Erythroblast (primary cell): ENCODE measurements at regions not wholly inside any gene's neighbourhood (a gene's known extent, or its start where the extent isn't known, plus 50 kb on each side); places are given as distances from the start of the nearest gene placed in this dataset.

Source experiments
- GATA1 ChIP-seq: IDR thresholded peaks from 2 replicates; pipeline ENCODE4 v1.6.1; 2011; ENCODE audit warnings: low read depth, mild to moderate bottlenecking, control low read depth, low read length, moderate library complexity
- POLR2A ChIP-seq: IDR thresholded peaks from 2 replicates; pipeline ENCODE4 v1.6.1; 2011; ENCODE audit warnings: mild to moderate bottlenecking, low read length

DNA sequence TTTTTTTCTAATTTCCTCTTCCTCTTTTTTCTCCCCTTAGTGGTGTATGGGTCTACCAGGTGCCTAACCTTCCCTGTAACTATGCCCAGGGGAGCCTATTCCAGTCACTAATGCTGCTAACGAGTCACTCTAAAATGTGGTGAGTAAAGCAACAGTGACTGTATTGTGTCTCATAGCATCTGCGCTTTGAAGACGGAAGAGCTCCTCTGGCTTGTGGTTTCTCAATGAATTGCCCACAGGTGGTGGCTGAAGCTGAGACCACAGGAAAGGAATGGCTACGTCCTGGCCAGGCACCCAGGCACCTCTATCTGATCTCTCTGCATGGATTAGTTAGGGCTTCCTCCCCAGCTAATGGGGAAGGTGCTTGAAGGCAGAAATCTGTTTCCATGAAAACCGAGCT lies 763.5 kb upstream of the FRG1 start:
- TF ChIP-seq POLR2A (no peak), GATA1 (no peak)
